HG02642 (cell line): ENCODE measurements at regions not wholly inside any gene's neighbourhood (a gene's known extent, or its start where the extent isn't known, plus 50 kb on each side); places are given as distances from the start of the nearest gene placed in this dataset.

Source experiments
- ATAC-seq: cut with Tn5 transposase; IDR thresholded peaks from one replicate; pipeline ENCODE4 v1.9.1; 2021; ENCODE audit warnings: mild to moderate bottlenecking; ENCODE audit not compliant: unreplicated experiment, poor library complexity

DNA sequence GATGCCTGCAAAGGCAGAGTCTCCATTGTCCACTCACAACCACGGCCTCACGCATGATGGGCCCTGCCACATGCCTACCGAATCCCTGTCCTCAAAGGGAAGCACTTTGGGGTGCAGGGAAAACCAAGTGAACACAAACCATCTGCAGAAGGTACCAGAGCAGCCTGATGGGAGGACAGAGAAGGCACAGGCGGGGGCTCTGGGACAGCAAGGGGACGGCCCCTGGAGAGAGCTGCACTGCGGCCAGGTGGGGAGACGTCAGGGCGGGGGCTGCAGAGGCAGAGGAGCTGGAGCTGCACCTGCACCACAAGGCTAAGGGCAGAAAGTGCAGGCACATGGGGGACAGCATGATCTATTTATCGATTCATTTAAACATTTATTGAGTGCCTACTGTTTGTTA is 1056.0 kb downstream of the TBC1D22A start:
- no peak for ATAC-seq

DNA sequence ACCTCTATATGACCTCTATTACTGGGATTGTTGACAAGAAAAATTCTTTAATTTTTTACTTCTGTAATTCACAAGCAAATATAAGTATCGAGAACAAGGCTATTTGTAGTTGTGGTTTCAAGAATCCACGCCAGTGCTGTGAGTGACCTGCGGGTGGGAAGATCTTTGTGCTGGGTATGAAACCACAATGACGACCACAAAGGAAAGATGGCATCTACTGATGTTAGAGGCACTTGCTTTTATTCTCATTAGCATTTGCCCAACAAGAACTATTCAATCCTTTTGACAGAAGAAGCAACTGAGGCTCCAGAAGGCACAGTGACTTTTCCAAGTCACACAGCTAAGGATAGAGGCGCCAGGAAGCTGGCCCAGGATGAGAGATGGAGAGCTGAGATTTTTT is 1054.9 kb downstream of the TBC1D22A start:
- ATAC-seq, result no peak

GRCh38 chr22:47816863-47817210 is 1054.4 kb downstream of the TBC1D22A start:
- no peak for ATAC-seq

DNA sequence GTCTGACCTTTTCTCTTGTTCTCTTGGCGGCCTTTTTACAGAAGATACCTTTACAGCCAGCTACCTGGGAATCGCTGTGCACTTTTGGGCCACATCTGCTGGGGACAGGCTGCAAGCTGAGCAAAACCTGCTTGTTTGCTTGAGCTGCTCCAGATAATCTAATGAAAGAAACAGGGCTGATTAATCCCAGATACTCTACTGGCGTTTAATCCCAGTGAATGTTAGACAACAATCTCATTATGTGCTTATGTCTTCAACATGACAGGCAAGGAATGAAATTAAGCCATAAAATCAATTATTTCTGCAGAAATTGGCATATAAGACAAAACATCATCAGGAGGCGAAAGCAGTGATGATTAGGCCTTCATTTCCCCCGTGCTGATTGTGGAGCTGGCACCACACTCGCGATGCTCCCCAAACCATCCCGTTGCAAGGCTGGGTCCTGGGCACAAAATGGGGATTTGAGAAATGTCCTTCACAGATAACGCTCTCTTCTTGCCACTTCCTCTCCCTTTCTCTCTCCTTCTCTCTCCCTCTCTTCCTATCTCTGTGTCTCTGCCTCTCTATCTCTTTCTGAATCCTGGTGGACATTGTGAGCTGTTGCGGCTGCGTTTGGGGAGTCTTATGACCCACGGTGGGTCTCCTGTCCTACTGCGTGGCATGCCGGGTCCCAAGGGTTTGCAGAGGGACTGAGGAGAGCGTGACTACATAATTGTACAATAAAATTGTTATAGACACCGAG is 1053.8 kb downstream of the TBC1D22A start:
- ATAC-seq, result no peak

DNA sequence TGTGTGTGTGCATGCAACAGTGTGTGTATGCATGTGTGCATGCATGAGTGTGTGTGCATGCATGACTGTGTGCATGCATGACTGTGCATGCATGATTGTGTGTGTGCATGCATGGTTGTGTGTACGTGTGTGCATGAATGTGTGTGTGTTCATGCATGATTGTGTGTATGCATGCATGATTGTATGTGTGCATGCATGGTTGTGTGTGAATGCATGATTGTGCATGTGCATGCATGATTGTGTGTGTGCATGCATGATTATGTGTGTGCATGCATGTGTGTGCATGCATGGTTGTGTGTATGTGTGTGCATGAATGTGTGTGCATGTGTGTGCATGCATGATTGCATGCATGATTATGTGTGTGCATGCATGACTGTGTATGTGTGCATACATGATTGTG is 1052.0 kb downstream of the TBC1D22A start:
- no peak for ATAC-seq

DNA sequence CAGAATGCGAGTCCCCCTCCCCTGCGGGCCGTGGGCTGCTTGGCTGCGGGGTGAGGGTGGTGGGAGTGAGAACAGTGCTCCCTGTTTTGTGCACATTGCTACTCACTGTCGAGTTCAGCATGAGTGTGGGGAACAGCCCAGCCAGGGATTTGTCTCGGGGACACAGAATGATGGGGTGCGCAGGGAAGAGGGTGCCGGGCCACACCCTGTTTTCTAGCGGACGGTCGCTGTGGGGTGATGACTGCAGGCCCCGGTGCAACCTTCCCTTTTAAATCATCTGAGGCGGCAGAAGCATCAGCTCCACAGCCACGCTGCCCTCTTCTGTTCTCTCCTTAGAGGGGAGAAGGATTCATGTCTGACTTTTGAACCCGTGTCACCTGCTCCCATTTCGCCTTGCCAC is 1051.2 kb downstream of the TBC1D22A start:
- no peak for ATAC-seq

DNA sequence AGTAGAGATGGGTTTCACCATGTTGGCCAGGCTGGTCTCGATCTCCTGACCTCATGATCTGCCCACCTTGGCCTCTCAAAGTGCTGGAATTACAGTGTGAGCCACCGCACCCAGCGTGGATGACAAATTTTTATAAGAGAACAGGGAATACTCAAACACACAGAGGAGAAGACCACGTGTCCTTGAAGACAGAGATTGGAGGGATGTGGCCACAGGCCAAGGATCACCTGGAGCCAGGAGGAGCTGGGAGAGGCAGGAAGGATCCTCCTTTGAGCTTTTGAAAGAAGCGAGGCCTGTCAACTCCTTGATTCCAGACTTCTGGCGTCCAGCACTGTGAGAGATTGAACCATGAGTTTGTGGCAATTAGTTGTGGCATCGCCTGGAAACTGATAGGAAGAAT is 1049.5 kb downstream of the TBC1D22A start:
- ATAC-seq, result no peak

GRCh38 chr22:47810505-47811500 is 1048.4 kb downstream of the TBC1D22A start:
- ATAC-seq, result no peak

DNA sequence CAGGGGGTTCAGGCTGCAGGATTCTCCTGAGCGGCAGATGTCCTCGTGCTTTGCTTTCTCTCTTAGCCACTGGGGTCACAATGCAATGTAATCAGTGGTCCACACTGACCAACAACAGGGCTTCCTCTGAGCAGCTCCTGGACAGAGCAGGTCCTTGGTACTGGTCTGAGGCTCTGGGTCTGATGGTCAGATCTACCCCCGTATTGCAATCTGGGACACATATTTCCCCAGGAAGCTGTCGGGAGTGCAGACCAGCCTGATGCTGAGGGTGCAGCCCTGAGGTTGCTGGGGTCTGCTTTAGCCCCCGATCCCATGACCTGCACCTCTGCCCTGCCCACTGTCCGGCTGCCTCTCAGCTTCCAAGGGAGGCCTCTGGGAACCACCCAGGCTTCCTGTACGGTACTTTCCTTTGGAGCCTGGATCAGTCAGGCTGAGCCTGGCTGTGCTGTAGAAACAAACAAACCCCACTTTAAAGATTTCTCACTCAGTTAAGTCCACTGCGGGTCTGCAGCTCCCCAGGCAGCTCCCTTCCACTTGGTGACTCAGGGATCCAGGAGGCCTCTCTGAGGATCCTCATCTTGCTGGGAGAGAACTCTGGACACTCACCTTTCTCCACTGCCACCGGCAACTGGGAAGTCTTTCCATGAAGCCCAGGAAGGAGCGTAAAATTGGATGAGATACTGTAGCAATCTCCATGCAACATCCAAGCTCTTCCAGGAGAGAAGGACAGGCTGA is 1046.6 kb downstream of the TBC1D22A start:
- ATAC-seq, result no peak

DNA sequence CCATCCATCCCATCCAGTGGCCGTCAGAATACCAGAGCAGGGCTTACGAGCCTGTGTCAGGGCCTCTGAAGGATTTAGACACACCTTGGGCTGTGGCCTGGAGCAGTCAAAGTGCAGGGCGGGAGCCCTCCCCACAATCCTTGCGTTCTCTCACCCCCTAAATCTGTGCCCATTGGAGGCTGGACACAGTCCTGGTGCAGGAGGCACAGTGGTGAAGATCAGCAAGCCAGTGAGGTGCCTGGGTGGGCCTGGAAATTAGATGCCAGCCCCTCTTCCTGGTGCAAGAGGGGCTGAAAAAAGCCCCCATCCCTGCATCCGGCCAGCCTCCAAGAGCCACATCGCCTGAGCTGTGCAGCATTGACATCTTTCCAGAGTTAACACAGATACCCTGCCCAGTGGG is 1045.8 kb downstream of the TBC1D22A start:
- no peak for ATAC-seq

DNA sequence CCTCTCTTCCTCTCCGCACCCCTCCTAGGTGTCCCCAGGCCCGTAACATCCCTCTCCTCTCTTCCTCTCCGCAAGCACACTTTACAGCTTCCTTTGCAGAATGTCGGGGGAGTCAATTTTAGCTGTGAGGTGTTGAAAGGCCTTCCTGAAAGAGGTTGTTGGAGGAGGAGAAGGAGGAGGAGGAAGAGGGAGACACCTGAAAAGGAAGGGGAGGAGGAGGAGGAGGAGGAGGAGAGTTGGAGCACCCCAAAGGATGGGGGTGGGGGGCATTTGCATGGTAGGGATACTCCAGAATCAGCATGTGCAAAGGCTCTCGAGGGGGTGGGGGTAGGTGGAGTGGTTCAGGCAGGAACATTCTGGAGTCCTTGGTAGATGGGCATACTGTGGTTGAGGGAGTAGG is 1045.1 kb downstream of the TBC1D22A start:
- ATAC-seq, result no peak

- ATAC-seq, result no peak
Measured at GRCh38 chr22:47806894-47807293, 1044.4 kb downstream of the TBC1D22A start.

DNA sequence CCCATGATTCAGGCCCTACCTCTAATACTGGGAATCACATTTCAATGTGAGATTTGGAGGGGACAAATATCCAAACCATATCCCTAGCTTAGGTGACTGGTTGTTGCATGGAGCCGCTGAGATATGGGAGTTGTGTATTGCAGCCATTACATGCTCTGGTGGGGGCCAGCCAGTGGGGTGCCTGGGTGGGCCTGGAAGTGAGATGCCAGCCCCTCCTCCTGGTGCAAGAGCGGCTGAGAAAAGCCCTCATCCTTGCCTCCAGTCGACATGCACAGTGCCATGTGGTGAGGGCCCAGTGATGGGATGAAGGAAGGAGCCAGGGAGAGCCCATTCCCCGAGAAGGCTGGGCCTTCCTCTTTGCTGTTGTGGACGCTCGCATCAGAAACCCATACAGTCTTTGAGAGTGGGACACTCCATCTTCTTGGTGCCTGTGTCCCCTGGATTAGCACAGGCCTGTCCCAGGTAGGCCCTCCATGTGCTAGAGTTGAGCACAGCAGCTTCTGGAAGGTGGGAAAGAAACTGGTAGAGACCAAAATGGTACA is 1043.0 kb downstream of the TBC1D22A start:
- no peak for ATAC-seq

DNA sequence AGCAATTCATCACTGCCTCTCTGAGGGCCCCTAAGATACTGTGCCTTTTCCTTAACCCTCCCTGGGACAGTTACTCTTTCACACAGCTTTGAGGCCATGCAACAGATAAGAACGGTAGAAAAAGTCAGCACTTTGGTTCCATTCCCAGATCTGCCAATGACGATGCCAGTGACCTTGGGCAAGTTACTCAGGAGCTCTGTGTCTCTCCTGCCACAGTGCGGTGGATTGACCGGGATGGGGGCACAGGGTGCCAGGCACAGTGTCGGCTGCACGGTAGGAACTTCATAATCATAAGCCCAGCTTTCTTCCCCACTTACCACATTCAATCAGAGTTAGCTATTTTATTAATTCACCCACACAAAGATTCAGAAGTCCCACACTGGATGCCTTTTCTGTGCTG is 1041.8 kb downstream of the TBC1D22A start:
- no peak for ATAC-seq

GRCh38 chr22:47802421-47802820 is 1040.0 kb downstream of the TBC1D22A start:
- ATAC-seq, result no peak

DNA sequence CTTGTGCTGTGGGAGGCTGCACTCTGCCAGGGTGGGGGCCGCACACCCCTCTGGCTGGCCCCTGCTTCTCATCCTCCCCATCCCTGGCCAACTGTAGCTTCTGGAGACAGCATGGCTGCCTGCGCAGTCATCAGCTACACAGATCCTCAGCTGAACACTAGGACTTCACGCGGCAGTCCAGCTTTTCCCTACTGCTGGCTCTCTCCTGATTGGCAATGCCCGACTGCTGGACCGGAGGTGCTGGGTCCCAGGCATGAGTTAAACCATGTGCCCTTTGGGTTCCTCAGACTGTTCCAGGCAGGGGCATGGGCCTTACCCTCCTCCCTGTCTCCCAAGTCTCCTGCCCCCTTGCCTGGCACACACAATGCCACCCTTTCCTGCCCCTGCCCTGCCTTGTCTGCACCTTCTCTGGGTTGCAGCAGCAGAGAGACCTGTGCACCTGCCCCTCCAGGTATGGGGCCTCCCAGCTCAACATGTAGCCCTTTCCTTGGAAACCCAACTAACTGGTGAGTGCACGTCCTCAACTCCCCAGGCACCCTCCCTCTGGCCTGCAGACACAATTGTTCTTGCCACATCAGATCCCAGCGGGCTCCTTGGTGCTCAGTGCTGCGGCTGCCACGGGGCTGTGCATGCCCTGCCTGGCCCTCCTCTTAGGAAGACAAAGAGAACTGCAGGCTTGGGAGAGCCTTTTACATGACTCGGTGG is 1039.2 kb downstream of the TBC1D22A start:
- ATAC-seq, result no peak

DNA sequence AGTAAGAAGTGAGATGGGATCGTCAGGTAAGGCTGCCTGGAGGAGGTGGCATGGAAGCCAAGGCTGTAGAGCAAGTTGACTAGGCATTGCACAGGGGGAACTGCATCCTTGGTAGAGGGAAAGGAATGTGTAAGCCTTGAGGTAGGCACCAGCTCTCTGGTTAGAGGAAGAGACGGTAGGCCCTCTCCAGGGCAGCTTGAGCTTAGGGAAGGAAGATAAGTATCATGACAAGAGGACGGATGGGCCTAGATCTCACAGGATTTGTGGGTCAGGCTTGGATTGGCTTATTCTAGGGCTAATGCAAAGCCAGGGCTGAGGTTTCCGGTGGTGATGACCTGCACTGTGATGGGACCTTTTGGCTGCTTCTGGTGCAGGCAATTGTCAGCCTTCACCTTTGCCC is 1035.8 kb downstream of the TBC1D22A start:
- no peak for ATAC-seq

DNA sequence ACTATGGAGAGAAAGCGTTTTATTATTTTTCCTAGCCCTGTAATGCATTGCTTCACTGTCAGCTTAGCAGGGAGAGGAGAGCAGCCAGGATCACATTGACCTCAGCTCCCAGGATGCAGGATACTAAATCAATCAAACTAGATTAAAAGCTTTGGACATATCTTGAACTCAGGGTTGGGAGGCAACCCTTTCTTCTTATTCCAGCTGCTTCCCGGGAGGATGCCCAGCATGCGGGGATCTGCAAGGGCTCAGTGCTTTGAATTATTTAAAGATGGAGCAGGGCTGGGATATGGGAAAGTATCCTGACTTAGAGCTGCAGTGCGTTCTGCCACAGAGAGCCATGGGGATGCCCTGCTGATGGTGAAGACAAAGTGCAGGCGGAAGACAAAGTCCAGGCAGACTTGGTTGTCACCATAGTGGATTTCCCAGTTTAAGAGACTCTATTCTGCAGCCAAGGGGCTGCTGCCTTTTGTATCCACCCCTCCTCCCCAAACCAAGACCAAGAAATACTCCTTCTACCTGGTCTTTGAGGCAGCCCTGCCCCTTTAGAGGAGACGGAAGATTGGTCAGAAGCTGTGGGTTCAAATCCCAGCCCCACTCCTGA is 1035.0 kb downstream of the TBC1D22A start:
- ATAC-seq, result no peak

- ATAC-seq, result no peak
Measured at GRCh38 chr22:47796128-47796908, 1033.9 kb downstream of the TBC1D22A start.
